Umbilical cord (tissue), 1 donor: ENCODE measurements at regions not wholly inside any gene's neighbourhood (a gene's known extent, or its start where the extent isn't known, plus 50 kb on each side); places are given as distances from the start of the nearest gene placed in this dataset.
"Not testable (repeated sequence)": the region's sequence is repeated elsewhere in the genome, so short reads cannot be mapped to it uniquely, and the experiment has no call there.

Experiments
- DNase-seq: peaks from one replicate; pipeline ENCODE4 v3.0.0-alpha.2; 2015; ENCODE audit warnings: low spot score

GRCh38 chr17:72468841-72469240 is 348.0 kb downstream of the SOX9 start:
- DNase-seq: no peak

- DNase-seq: peak; percentile 67
Observed at GRCh38 chr17:72470121-72470705, 349.4 kb downstream of the SOX9 start.

GRCh38 chr17:72470734-72471133 is 349.9 kb downstream of the SOX9 start:
- no peak for DNase-seq

DNA sequence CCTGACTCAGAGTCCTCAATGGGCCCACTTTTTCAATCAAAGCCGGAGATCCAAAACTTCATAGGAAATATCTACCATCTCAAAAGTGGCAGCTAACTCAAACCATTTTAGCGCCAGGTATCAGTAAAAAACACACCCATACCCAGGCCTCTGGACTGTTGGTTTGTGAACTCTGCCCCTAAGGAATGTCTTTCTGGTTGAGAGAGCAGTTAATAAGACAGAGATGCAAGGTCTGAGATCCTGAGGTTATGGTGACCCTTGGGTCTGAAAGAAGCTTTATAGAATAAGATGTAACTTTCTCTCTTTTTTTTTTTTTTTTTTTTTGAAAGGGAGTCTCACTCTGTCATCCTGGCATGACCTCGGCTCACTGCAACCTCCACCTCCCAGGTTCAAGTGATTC is 350.5 kb downstream of the SOX9 start:
- DNase-seq: no peak

DNA sequence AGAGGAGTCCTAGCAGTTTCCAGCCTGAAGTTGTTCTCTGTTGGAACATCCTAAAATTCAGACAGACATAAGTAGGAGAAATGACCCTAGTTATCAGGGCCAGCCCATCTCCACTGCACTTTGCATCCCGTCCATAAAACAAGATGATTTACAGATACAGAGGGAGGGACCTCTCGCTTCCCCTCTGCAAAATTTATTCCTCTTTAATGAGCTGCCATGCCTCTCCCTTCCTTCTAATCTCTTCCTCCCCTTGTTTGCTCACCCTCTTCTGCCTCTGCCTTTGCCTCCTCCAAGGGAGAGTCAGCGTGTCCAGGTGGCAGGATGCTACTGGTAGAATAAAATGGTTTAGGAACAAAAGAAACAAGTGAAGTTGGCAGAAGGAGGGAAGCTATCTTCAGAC is 351.3 kb downstream of the SOX9 start:
- no peak for DNase-seq

- not testable (repeated sequence) for DNase-seq
Observed at GRCh38 chr17:72472853-72473390, 352.1 kb downstream of the SOX9 start.

DNA sequence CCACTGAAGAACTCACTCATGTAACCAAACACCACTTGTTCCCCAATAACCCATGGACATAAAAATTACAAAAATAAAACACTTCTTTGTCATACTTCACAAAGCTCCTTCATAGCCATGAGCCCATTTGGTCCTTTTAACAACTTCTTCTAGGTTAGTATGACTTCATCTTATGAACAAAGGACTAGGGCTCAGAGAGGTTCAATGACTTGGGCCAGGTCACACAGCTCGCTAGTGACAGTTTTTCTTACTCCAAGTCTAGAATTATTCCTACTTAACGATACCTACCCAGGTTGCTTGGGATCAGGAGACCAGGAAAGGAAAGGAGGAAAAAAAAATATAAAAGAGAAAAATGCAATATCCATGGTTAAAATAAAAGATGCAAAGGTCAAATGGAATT is 353.4 kb downstream of the SOX9 start:
- no peak for DNase-seq

DNA sequence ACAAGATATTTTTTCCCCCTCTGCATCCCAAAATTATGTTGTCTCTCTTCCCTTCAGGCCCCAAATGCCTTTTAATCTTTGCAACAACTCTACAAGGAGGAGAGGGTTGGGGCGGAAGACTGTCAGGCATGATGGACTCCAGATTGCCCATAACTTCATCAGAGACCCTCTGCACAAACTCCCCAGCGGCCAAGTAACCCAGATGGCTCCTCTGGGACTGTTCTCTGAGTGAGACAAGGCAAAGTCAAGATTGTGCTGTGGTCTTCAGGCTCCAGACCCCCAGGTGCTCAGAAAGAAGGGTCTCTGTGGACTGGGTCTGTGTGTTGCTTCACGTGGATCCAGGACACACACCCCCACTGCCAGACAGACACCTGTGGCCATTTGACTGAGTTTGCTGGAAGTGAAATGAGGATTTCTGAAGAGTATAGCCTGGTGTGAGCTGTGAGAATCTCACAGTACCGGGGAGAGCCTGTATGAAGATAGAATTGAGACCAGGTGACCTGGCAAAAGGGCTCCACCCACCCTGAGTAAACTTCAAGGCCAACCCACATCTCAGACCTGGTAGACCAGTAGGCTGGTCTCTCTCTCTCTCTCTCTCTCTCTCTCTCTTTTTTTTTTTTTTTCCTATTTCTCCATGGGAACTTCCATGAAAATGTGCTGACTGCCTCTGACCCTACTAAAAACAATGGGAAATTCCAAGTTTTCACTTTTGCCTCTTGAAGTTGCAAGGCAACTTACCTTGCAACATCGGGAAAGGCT is 354.1 kb downstream of the SOX9 start:
- DNase-seq: peak; percentile 32

DNA sequence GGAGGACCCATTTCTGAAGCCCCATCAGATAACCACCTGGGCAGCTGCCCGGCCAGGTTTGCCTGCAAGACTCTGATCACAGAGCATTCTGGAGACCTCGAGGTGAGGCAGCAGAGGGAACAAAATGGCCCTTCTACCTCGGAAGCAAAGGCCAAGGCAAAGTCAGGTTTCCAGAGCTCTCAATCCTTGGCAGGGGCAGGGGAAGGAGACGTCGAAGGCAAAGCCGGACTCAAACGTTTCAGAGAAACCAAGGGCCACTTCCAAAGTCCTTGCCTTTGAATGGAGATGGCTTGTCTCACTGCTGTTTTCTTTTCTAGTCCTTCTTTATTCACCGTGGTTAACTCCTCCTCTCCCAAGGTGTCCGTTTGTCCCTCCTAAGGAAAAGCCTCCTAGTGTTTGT is 355.3 kb downstream of the SOX9 start:
- no peak for DNase-seq

- no peak for DNase-seq
Observed at GRCh38 chr17:72476575-72476986, 355.8 kb downstream of the SOX9 start.

DNA sequence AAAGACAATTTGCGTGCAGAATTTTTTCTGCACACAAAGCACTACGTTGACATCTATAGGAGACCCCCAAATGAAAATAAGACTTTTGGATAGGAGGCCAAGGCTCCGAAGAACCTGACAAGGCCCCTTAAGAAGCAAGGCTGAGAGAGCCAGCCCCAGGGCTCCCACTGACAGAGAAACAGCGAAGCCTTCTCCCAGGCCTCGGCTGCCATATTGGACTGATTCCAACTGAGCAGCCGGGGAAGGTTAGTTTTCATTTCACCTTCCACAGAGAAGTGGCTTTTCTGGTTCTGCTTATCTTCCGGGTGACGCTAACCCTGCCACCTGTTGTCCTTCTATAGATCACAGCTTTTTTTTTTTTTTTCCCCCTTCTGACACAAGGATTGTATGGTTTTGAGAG is 356.7 kb downstream of the SOX9 start:
- no peak for DNase-seq

DNA sequence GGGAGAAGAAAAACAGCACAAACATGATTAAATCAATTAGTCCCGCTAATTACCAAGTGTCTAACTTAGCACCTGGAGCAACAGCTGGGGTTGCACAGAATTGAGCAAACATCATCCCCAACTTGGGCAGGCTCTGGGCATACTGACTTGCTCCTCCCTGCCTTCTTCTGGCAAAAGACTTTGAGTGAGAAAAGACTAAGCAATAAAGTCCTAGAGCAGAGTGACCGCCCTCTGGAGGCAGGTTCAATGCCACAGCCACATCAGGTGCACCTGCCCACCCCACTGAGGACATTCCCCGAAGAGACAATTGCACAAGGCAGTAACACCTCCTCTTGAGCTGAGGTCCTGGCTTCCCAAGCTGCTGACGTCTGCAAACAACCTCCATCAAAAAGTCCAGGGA is 358.3 kb downstream of the SOX9 start:
- DNase-seq: no peak

- DNase-seq: no peak
Observed at GRCh38 chr17:72481572-72481971, 360.8 kb downstream of the SOX9 start.

DNA sequence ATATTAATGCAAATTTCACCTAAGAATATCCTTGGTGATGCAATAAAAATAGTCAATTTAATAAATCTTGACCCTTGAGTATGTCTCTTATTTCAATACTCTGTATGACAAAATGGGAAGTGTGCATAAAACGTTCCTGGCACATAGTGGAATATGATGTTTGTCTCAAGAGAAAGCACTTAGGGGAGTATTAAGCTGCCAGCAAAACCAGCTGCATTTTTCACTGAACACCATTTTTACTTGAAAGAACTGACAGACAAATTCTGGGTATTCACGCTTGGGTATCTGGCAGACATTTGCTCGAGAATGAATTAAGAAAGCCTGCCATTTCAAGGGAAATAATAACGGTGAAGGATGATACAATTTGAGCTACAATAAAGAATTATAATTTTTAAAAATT is 364.8 kb downstream of the SOX9 start:
- no peak for DNase-seq

DNA sequence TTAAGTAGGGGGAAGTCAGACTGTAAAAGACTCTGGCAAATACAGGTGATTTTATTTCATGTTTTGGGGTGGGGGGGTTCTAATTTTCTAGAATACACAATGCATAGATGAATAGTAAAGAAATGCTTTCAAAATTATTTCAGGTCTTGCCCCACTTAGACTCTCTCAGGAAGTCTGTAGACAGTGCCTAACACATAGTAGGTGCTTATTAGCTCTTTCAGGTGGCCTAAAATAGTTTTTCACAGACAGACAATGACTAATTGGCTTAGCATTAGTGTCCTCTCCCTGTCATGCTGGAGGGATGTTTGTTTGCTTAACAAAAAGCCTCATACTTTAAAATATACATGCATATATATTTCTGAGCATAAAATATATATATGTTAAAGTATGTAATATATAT is 366.0 kb downstream of the SOX9 start:
- no peak for DNase-seq

GRCh38 chr17:72487731-72488494 is 367.1 kb downstream of the SOX9 start:
- no peak for DNase-seq

GRCh38 chr17:72488555-72489271 is 367.9 kb downstream of the SOX9 start:
- DNase-seq: no peak

DNA sequence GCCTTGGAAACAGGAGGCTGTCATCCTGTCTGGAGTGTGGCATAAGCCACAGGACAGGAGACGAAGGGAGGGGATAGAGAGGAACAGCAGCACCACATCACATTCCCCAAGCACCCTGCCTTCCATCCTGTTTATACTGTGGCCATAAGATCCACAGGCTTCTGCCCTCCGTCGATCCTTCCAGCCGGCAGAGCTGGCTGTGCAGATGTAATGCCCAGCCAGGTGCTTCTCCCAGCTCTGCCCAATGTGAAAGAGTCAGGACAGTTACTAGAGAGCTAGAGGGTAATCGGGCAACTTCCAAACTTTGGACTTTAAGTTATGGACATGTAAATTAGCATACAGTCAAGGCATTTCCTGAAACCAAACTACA is 368.4 kb downstream of the SOX9 start:
- DNase-seq: no peak

GRCh38 chr17:72491102-72491501 is 370.3 kb downstream of the SOX9 start:
- DNase-seq: no peak

- no peak for DNase-seq
Observed at GRCh38 chr17:72492494-72492893, 371.7 kb downstream of the SOX9 start.

- DNase-seq: no peak
Observed at GRCh38 chr17:72492941-72493340, 372.1 kb downstream of the SOX9 start.

GRCh38 chr17:72494566-72494965 is 373.7 kb downstream of the SOX9 start:
- DNase-seq: no peak
